Neural progenitor cell (in vitro differentiated cells): ENCODE measurements at regions not wholly inside any gene's neighbourhood (a gene's known extent, or its start where the extent isn't known, plus 50 kb on each side); places are given as distances from the start of the nearest gene placed in this dataset.

Experiments used
- DNase-seq: peaks from one replicate; pipeline ENCODE4 v3.0.0-alpha.2; 2016; ENCODE audit warnings: low spot score
- H2AFZ ChIP-seq: fragments of 200-600 bp; sonication (generic); replicated peaks from 2 replicates; pipeline ENCODE4 v1.6.1; 2016; ENCODE audit warnings: antibody characterized with exemption
- H3F3A ChIP-seq: fragments of 200-600 bp; sonication (generic); 2 replicates; pipeline ENCODE4 v1.6.1; 2016; ENCODE audit warnings: antibody characterized with exemption, low read depth
- H3K27ac ChIP-seq: fragments of 200-600 bp; sonication (generic); 2 replicates; pipeline ENCODE4 v1.5.1; 2016; ENCODE audit warnings: mild to moderate bottlenecking
- H3K27me3 ChIP-seq: fragments of 200-600 bp; sonication (generic); 2 replicates; pipeline ENCODE4 v1.6.1; 2016; ENCODE audit warnings: mild to moderate bottlenecking, moderate library complexity
- H3K36me3 ChIP-seq: fragments of 200-600 bp; sonication (generic); 2 replicates; pipeline ENCODE4 v1.5.1; 2016
- H3K4me1 ChIP-seq: fragments of 200-600 bp; sonication (generic); 2 replicates; pipeline ENCODE4 v1.6.1; 2016; ENCODE audit warnings: mixed run types
- H3K4me2 ChIP-seq: fragments of 200-600 bp; sonication (generic); 2 replicates; pipeline ENCODE4 v1.6.1; 2016
- H3K4me3 ChIP-seq: fragments of 200-600 bp; sonication (generic); 2 replicates; pipeline ENCODE4 v1.5.1; 2016
- H3K79me2 ChIP-seq: fragments of 200-600 bp; sonication (generic); 2 replicates; pipeline ENCODE4 v1.6.1; 2016; ENCODE audit warnings: low read depth
- H3K9ac ChIP-seq: fragments of 200-600 bp; sonication (generic); 2 replicates; pipeline ENCODE4 v1.6.1; 2016
- H3K9me3 ChIP-seq: fragments of 200-600 bp; sonication (generic); 2 replicates; pipeline ENCODE4 v1.5.1; 2016; ENCODE audit warnings: low read depth
- H4K20me1 ChIP-seq: fragments of 200-600 bp; sonication (generic); 2 replicates; pipeline ENCODE4 v1.6.1; 2016; ENCODE audit warnings: low read depth
- H3K27ac Mint-ChIP-seq: 3 replicates; pipeline ENCODE4 v1.8.0; 2021; ENCODE audit warnings: mixed read lengths
- H3K27me3 Mint-ChIP-seq: 2 replicates; pipeline ENCODE4 v1.8.0; 2022; ENCODE audit warnings: low read depth, mild to moderate bottlenecking, inconsistent platforms, moderate library complexity, mixed read lengths; ENCODE audit not compliant: insufficient read depth
- H3K36me3 Mint-ChIP-seq: 3 replicates; pipeline ENCODE4 v1.8.0; 2021; ENCODE audit warnings: mixed read lengths
- H3K4me1 Mint-ChIP-seq: 3 replicates; pipeline ENCODE4 v1.8.0; 2021; ENCODE audit warnings: mixed read lengths
- H3K4me3 Mint-ChIP-seq: 3 replicates; pipeline ENCODE4 v1.8.0; 2021; ENCODE audit warnings: mild to moderate bottlenecking, moderate library complexity, mixed read lengths
- H3K9me3 Mint-ChIP-seq: 3 replicates; pipeline ENCODE4 v1.8.0; 2020; ENCODE audit warnings: mixed read lengths
- EZH2 ChIP-seq: fragments of 200-600 bp; sonication (generic); IDR thresholded peaks from 2 replicates; pipeline ENCODE4 v1.6.1; 2017; ENCODE audit warnings: antibody characterized with exemption, mild to moderate bottlenecking, moderate library complexity
- EZH2phosphoT487 ChIP-seq: fragments of 200-600 bp; sonication (generic); IDR thresholded peaks from 2 replicates; pipeline ENCODE4 v1.6.1; 2017; ENCODE audit warnings: antibody characterized with exemption
- TF ChIP-seq, protein P1 (sequence below): fragments of 200-600 bp; sonication (generic); IDR thresholded peaks from 2 replicates; pipeline ENCODE4 v1.5.1; 2017; ENCODE audit warnings: antibody characterized with exemption, mild to moderate bottlenecking

DNA sequence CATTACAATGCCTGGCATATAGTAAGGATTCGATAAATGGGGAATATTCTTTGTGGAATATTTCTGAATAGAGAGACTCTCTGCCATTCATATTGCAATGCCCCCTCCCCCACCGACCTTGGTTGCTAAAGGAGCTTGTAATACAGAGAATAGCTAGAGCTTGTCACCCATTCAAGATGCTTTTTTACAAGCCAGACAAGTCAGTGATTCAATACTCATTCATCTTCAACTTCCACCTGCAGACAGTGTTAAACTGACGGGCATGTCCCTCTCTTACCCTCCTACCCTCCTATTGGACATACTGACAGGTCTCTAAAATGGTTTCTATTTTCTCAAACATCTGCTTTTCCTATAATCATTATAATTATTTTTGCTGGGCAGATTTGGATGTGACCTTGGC, 257.4 kb downstream of the KCNJ2 start:
- H3K9ac ChIP-seq: no peak overlapping the region
- H3K9me3 Mint-ChIP-seq: peaks cover 2% of the 10 kb centered on the region
- H2AFZ ChIP-seq: no peak overlapping the region
- no peak overlapping the region for H3K4me2 ChIP-seq
- H3F3A ChIP-seq: no peaks in the 10 kb centered on the region
- H3K4me1 ChIP-seq: no peaks in the 10 kb centered on the region
- H3K27me3 Mint-ChIP-seq: no peaks in the 10 kb centered on the region
- no peaks in the 10 kb centered on the region for H3K36me3 Mint-ChIP-seq
- H3K27ac ChIP-seq: no peak overlapping the region
- H4K20me1 ChIP-seq: no peaks in the 10 kb centered on the region
- TF ChIP-seq, protein P1, sequence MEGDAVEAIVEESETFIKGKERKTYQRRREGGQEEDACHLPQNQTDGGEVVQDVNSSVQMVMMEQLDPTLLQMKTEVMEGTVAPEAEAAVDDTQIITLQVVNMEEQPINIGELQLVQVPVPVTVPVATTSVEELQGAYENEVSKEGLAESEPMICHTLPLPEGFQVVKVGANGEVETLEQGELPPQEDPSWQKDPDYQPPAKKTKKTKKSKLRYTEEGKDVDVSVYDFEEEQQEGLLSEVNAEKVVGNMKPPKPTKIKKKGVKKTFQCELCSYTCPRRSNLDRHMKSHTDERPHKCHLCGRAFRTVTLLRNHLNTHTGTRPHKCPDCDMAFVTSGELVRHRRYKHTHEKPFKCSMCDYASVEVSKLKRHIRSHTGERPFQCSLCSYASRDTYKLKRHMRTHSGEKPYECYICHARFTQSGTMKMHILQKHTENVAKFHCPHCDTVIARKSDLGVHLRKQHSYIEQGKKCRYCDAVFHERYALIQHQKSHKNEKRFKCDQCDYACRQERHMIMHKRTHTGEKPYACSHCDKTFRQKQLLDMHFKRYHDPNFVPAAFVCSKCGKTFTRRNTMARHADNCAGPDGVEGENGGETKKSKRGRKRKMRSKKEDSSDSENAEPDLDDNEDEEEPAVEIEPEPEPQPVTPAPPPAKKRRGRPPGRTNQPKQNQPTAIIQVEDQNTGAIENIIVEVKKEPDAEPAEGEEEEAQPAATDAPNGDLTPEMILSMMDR: no peak
- H3K9me3 ChIP-seq: no peaks in the 10 kb centered on the region
- no peaks in the 10 kb centered on the region for H3K36me3 ChIP-seq
- no peak overlapping the region for H3K4me3 ChIP-seq
- H3K4me1 Mint-ChIP-seq: peaks cover 6% of the 10 kb centered on the region
- no peaks in the 10 kb centered on the region for H3K79me2 ChIP-seq
- no peak overlapping the region for H3K27ac Mint-ChIP-seq
- DNase-seq: no peak
- no peaks in the 10 kb centered on the region for H3K27me3 ChIP-seq
- no peak overlapping the region for H3K4me3 Mint-ChIP-seq

DNA sequence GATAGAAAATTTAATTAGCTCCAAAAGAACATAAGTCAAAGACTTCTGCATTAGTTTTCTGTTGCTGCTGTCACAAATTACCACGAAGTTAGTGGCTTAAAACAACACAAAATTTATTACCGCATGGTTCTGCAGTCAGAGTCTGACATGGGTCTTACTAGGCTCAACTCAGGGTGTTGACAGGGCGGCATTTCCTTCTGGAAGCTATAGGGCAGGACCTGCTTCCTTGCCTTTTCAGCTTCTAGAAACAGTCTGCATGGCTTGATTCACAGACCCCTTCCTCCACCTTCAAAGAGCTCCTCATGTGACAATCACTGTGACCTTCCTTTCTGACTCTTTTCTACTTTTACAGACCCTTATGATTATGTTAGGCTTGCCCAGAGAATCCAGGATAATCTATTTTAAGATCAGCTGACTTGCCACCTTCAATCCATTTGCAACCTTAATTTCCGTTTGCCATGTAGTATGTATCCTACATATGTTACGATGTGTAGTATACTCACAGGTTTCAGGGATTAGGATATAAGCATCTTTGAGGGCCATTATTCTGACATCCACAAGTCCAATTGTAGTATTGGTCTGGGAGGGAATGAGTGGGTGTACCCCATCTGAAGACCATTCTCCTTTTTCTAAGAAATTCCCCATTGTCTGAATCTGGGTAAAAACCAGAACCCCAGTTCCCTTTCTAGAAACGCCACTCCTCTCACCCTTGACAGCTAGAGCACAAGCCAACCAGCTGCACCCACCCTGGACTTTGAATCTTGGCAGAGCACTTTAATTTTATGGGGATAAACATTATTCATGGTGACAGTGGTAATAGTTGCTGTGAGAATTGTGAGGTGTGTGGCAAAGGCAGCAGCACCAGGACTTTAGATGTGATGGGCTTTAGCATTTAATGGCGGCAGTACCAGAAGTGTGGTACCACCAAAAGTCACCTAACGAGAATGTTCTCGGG, 265.5 kb downstream of the KCNJ2 start:
- H3K27ac Mint-ChIP-seq: no peak overlapping the region
- no peaks in the 10 kb centered on the region for H3K9me3 ChIP-seq
- H3K36me3 Mint-ChIP-seq: no peaks in the 10 kb centered on the region
- no peaks in the 10 kb centered on the region for H3K4me1 ChIP-seq
- no peak overlapping the region for H3K27ac ChIP-seq
- no peaks in the 10 kb centered on the region for H3K27me3 Mint-ChIP-seq
- H4K20me1 ChIP-seq: no peaks in the 10 kb centered on the region
- H3K4me3 ChIP-seq: no peak overlapping the region
- no peak overlapping the region for H2AFZ ChIP-seq
- H3K36me3 ChIP-seq: no peaks in the 10 kb centered on the region
- no peak for DNase-seq
- no peaks in the 10 kb centered on the region for H3F3A ChIP-seq
- H3K27me3 ChIP-seq: no peaks in the 10 kb centered on the region
- H3K4me1 Mint-ChIP-seq: peaks cover 2% of the 10 kb centered on the region
- TF ChIP-seq EZH2phosphoT487 (no peak), EZH2 (no peak)
- TF ChIP-seq, protein P1: no peak
- H3K9ac ChIP-seq: no peak overlapping the region
- no peak overlapping the region for H3K4me3 Mint-ChIP-seq
- no peaks in the 10 kb centered on the region for H3K79me2 ChIP-seq
- no peak overlapping the region for H3K4me2 ChIP-seq
- no peaks in the 10 kb centered on the region for H3K9me3 Mint-ChIP-seq

DNA sequence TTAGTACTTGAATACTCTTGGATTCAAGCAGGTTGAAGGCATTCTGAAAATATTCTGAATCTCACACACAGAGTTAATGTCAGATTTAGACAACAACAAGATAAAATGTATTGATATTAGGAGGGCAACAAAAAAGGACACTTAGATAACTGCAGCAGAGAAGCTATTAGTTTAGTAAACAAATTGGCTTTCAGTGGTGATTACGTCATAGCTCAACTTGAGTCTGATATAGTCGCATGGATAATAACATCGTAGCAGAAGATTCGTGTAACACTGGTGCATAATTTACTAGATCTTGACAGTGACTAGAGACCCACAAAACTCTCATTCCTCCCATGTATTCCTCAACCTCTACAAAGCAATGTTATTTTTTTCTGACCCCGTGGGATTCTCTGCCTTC, 268.3 kb downstream of the KCNJ2 start:
- no peak overlapping the region for H3K4me3 ChIP-seq
- no peak overlapping the region for H3K4me2 ChIP-seq
- no peaks in the 10 kb centered on the region for H3K27me3 Mint-ChIP-seq
- H3K9ac ChIP-seq: no peak overlapping the region
- H3K4me3 Mint-ChIP-seq: no peak overlapping the region
- H3K27ac Mint-ChIP-seq: no peak overlapping the region
- no peaks in the 10 kb centered on the region for H3K79me2 ChIP-seq
- TF ChIP-seq EZH2 (no peak), EZH2phosphoT487 (no peak)
- TF ChIP-seq, protein P1: no peak
- no peak for DNase-seq
- no peaks in the 10 kb centered on the region for H3K4me1 ChIP-seq
- no peak overlapping the region for H2AFZ ChIP-seq
- H4K20me1 ChIP-seq: no peaks in the 10 kb centered on the region
- H3K9me3 ChIP-seq: no peaks in the 10 kb centered on the region
- H3K36me3 Mint-ChIP-seq: no peaks in the 10 kb centered on the region
- H3K36me3 ChIP-seq: no peaks in the 10 kb centered on the region
- no peaks in the 10 kb centered on the region for H3K27me3 ChIP-seq
- no peaks in the 10 kb centered on the region for H3F3A ChIP-seq
- no peaks in the 10 kb centered on the region for H3K9me3 Mint-ChIP-seq
- H3K27ac ChIP-seq: no peak overlapping the region
- no peaks in the 10 kb centered on the region for H3K4me1 Mint-ChIP-seq
